H1 (cell line): ENCODE measurements at regions not wholly inside any gene's neighbourhood (a gene's known extent, or its start where the extent isn't known, plus 50 kb on each side); places are given as distances from the start of the nearest gene placed in this dataset.

Experiments
- CTCF ChIA-PET: fragments of 300-600 bp; sonication (Branson Sonifier 250); formaldehyde crosslinking; loops from one replicate; lab custom pipeline; 2021; ENCODE audit not compliant: partially characterized antibody; lab: Charles Lee
- POLR2A ChIA-PET: fragments of 300-600 bp; sonication (Branson Sonifier 250); formaldehyde crosslinking; loops from one replicate; lab custom pipeline; 2021; ENCODE audit warnings: inconsistent platforms; ENCODE audit not compliant: partially characterized antibody; lab: Charles Lee
- DNase-seq, 2 experiments: peaks; one replicate each; pipeline versions ENCODE4 v3.0.0 to v3.0.0-alpha.2; 2010 to 2022; ENCODE audit warnings: low spot score in 2 of 2, low read depth in 1 of 2, mixed read lengths in 1 of 2
- FAIRE-seq: peaks from 2 replicates; lab custom pipeline; 2011; peaks lifted over from hg19 to GRCh38; lab: Jason Lieb, UNC
- H2AFZ ChIP-seq: 2 replicates; pipeline ENCODE4 v1.8.1; 2012; ENCODE audit warnings: low read length, inconsistent platforms
- H2AK5ac ChIP-seq: 2 replicates; pipeline ENCODE4 v1.6.1; 2013; ENCODE audit warnings: low read depth, low read length
- H2BK120ac ChIP-seq: replicated peaks from 2 replicates; pipeline ENCODE3; 2013; ENCODE audit warnings: low read depth, low read length, inconsistent platforms
- H2BK12ac ChIP-seq: 2 replicates; pipeline ENCODE4 v1.6.1; 2013; ENCODE audit warnings: low read depth, low read length
- H2BK15ac ChIP-seq: 2 replicates; pipeline ENCODE4 v1.6.1; 2013; ENCODE audit warnings: low read length
- H2BK20ac ChIP-seq: 2 replicates; pipeline ENCODE4 v1.6.1; 2013; ENCODE audit warnings: low read length
- H2BK5ac ChIP-seq: 2 replicates; pipeline ENCODE4 v1.6.1; 2013; ENCODE audit warnings: low read depth, low read length
- H3K14ac ChIP-seq: 2 replicates; pipeline ENCODE4 v1.6.1; 2013; ENCODE audit warnings: inconsistent platforms; ENCODE audit not compliant: insufficient read length
- H3K18ac ChIP-seq: 2 replicates; pipeline ENCODE4 v1.6.1; 2013; ENCODE audit warnings: low read length; ENCODE audit errors: extremely low read depth
- H3K23ac ChIP-seq: 2 replicates; pipeline ENCODE4 v1.6.1; 2013; ENCODE audit warnings: inconsistent platforms; ENCODE audit not compliant: insufficient read length
- H3K23me2 ChIP-seq: 2 replicates; pipeline ENCODE4 v1.6.1; 2013; ENCODE audit warnings: low read depth, low read length
- H3K27ac ChIP-seq: 2 replicates; pipeline ENCODE4 v1.6.1; 2011; ENCODE audit warnings: low read depth, low read length, inconsistent platforms
- H3K27me3 ChIP-seq, 4 experiments: replicated peaks in 1 of 4; 1 replicate in 1 of 4; 2 replicates in 3 of 4; pipeline versions ENCODE4 v1.6.1 to v1.8.1; 2011 to 2013; ENCODE audit warnings: low read length in 3 of 4, mild to moderate bottlenecking in 3 of 4, inconsistent platforms in 2 of 4, mixed read lengths in 2 of 4, moderate library complexity in 1 of 4; ENCODE audit not compliant: control insufficient read depth in 3 of 4, insufficient read depth in 3 of 4; ENCODE audit errors: extremely low read depth in 1 of 4
- H3K36me3 ChIP-seq, 4 experiments: 2 replicates each; pipeline versions ENCODE4 v1.6.1 to v1.8.1; 2011 to 2013; ENCODE audit warnings: mild to moderate bottlenecking in 4 of 4, low read length in 3 of 4, moderate library complexity in 2 of 4, control low read depth in 1 of 4, inconsistent platforms in 1 of 4; ENCODE audit not compliant: insufficient read depth in 4 of 4, control insufficient read depth in 2 of 4
- H3K4ac ChIP-seq: replicated peaks from 2 replicates; pipeline ENCODE3; 2013; ENCODE audit warnings: low read length, low read depth, mixed read lengths, inconsistent platforms; ENCODE audit not compliant: insufficient read length
- H3K4me1 ChIP-seq, 4 experiments: replicated peaks in 1 of 4; 1 replicate in 1 of 4; 2 replicates in 3 of 4; pipeline versions ENCODE4 v1.6.1 to v1.8.1; 2011 to 2013; ENCODE audit warnings: low read length in 3 of 4, inconsistent platforms in 2 of 4, mixed read lengths in 1 of 4; ENCODE audit not compliant: insufficient read depth in 4 of 4, control insufficient read depth in 3 of 4
- H3K4me2 ChIP-seq, 2 experiments: 2 replicates each; pipeline versions ENCODE4 v1.6.1 to v1.8.1; 2011 to 2013; ENCODE audit warnings: low read depth in 2 of 2, low read length in 2 of 2, control low read depth in 1 of 2, inconsistent platforms in 1 of 2, mild to moderate bottlenecking in 1 of 2; ENCODE audit not compliant: insufficient read depth in 1 of 2
- H3K4me3 ChIP-seq, 4 experiments: fragments of 200-600, 300-600 bp in 1 of 4; sonication (generic), shearing (Covaris generic), sonication (Bioruptor Twin) in 1 of 4; 2 replicates each; pipeline versions ENCODE4 v1.5.1 to v1.8.1; 2011 to 2016; ENCODE audit warnings: low read length in 4 of 4, low read depth in 3 of 4, control low read depth in 2 of 4, inconsistent platforms in 2 of 4, mild to moderate bottlenecking in 2 of 4, mixed read lengths in 1 of 4, moderate library complexity in 1 of 4; ENCODE audit not compliant: insufficient read depth in 2 of 4; ENCODE audit errors: extremely low read depth in 1 of 4
- H3K56ac ChIP-seq: replicated peaks from 2 replicates; pipeline ENCODE3; 2013; ENCODE audit warnings: low read depth, mild to moderate bottlenecking, mixed read lengths, low read length, inconsistent platforms; ENCODE audit not compliant: insufficient read length
- H3K79me1 ChIP-seq: 2 replicates; pipeline ENCODE4 v1.6.1; 2013; ENCODE audit warnings: low read depth, low read length, control low read depth
- H3K79me2 ChIP-seq, 2 experiments: 2 replicates each; pipeline versions ENCODE4 v1.6.1 to v1.8.1; 2012 to 2013; ENCODE audit warnings: low read length in 2 of 2, mild to moderate bottlenecking in 2 of 2, inconsistent platforms in 1 of 2; ENCODE audit not compliant: insufficient read depth in 2 of 2, control insufficient read depth in 1 of 2
- H3K9ac ChIP-seq, 4 experiments: replicated peaks in 1 of 4; 1 replicate in 1 of 4; 2 replicates in 3 of 4; pipeline versions ENCODE4 v1.6.1 to v1.8.1; 2011 to 2013; ENCODE audit warnings: low read depth in 3 of 4, low read length in 3 of 4, control low read depth in 2 of 4, mild to moderate bottlenecking in 2 of 4, moderate library complexity in 2 of 4, inconsistent platforms in 1 of 4; ENCODE audit errors: extremely low read depth in 1 of 4
- H3K9me3 ChIP-seq, 2 experiments: 2 replicates each; pipeline versions ENCODE4 v1.6.1 to v1.8.1; 2012 to 2013; ENCODE audit warnings: mild to moderate bottlenecking in 2 of 2, moderate library complexity in 2 of 2, control low read depth in 1 of 2, inconsistent platforms in 1 of 2, low read depth in 1 of 2, low read length in 1 of 2, mixed read lengths in 1 of 2; ENCODE audit not compliant: insufficient read depth in 2 of 2
- H4K20me1 ChIP-seq, 2 experiments: replicated peaks in 1 of 2; 2 replicates each; pipeline versions ENCODE3 to v1.8.1; 2011 to 2013; ENCODE audit warnings: inconsistent platforms in 2 of 2, low read length in 2 of 2, mild to moderate bottlenecking in 1 of 2; ENCODE audit not compliant: insufficient read depth in 2 of 2, control insufficient read depth in 1 of 2
- H4K5ac ChIP-seq: 2 replicates; pipeline ENCODE4 v1.6.1; 2013; ENCODE audit warnings: low read length, low read depth, mixed read lengths, inconsistent platforms; ENCODE audit not compliant: insufficient read length
- H4K8ac ChIP-seq: 2 replicates; pipeline ENCODE4 v1.8.0; 2013; ENCODE audit warnings: mild to moderate bottlenecking, moderate library complexity, low read length, inconsistent platforms; ENCODE audit not compliant: insufficient read depth; ENCODE audit errors: extremely low read depth
- H4K91ac ChIP-seq: replicated peaks from 2 replicates; pipeline ENCODE3; 2013; ENCODE audit warnings: low read length, mixed read lengths, inconsistent platforms; ENCODE audit not compliant: insufficient read length
- RAD21 ChIP-seq, 2 experiments: IDR thresholded peaks in 1 of 2; conservative IDR thresholded peaks in 1 of 2; 2 replicates each; pipeline ENCODE4 v1.6.1; 2011; ENCODE audit warnings: low read depth in 2 of 2, low read length in 2 of 2, improper control_type of control experiment in 1 of 2, inconsistent platforms in 1 of 2, mild to moderate bottlenecking in 1 of 2, moderate library complexity in 1 of 2
- TEAD4 ChIP-seq: IDR thresholded peaks from 2 replicates; pipeline ENCODE4 v1.6.1; 2012; ENCODE audit warnings: low read depth, low read length, inconsistent platforms, mixed read lengths
- USF2 ChIP-seq: IDR thresholded peaks from 2 replicates; pipeline ENCODE4 v1.6.1; 2011; ENCODE audit warnings: low read length, improper control_type of control experiment
- YY1 ChIP-seq: IDR thresholded peaks from 2 replicates; pipeline ENCODE4 v1.6.1; 2011; ENCODE audit warnings: low read depth, mild to moderate bottlenecking, low read length
- WGBS, 2 experiments: shearing (Covaris generic) in 1 of 2; methylation state at CpG; one replicate each; pipeline versions ENCODE4 v1.1.6 to v1.1.7; 2013 to 2015; ENCODE audit warnings: low lambda C conversion rate in 2 of 2, mixed read lengths in 2 of 2, inconsistent platforms in 1 of 2, low coverage in 1 of 2, missing lambda C conversion rate in 1 of 2; ENCODE audit not compliant: insufficient replicate concordance in 2 of 2, insufficient coverage in 1 of 2, insufficient read length in 1 of 2; ENCODE audit errors: extremely low coverage in 1 of 2, missing lambda C conversion rate in 1 of 2; 5-methylcytosine and 5-hydroxymethylcytosine counted together

GRCh38 chr18:75868031-75868430, 440.5 kb upstream of the SMIM21 start:
- H2BK5ac ChIP-seq = no peak overlapping the region
- ChIA-PET CTCF (interaction anchor here (1.0 to 2.5 kb wide), 2 partner anchors 13 to 110 kb away, joined by 3 to 6 read pairs; no protein-coding TSS in a partner anchor), POLR2A (no interaction called here)
- H3K9me3 ChIP-seq = no peaks in the 10 kb centered on the region
- H4K20me1 ChIP-seq = peaks cover 0 to 3% of the 10 kb centered on the region in 2 experiments
- H3K23me2 ChIP-seq = no peaks in the 10 kb centered on the region; the same call in 1 of the 2 replicates
- H2AFZ ChIP-seq = peak overlapping the region; percentile 82; the same call in 1 of the 2 replicates
- H2AK5ac ChIP-seq = no peak overlapping the region
- no peak overlapping the region for H3K56ac ChIP-seq
- no peak overlapping the region for H3K4ac ChIP-seq
- H3K27me3 ChIP-seq = no peaks in the 10 kb centered on the region
- DNase-seq (no peak), FAIRE-seq (no peak)
- H3K23ac ChIP-seq = no peak overlapping the region
- no peak overlapping the region for H4K8ac ChIP-seq
- no peak overlapping the region for H2BK120ac ChIP-seq
- H3K14ac ChIP-seq = no peak overlapping the region
- 89% methylated on average over 9 of the region's 9 CpGs; no CpG with 5 or more reads in 1 of the 2 experiments for WGBS, 2 experiments
- H3K27ac ChIP-seq = no peak overlapping the region
- no peaks in the 10 kb centered on the region; a peak in 1 of 4 replicates for H3K79me2 ChIP-seq
- no peak overlapping the region for H3K9ac ChIP-seq
- peak overlapping the region; percentile 62 for H3K18ac ChIP-seq
- no peak for TF ChIP-seq YY1
- no peak for TF ChIP-seq USF2
- TF ChIP-seq RAD21 (IDR thresholded peaks at IDR 0.05 in 1 of 2, conservative IDR thresholded peaks at IDR 0.05 in 1 of 2; ENCODE audit: low read depth in 2 of 2, low read length in 2 of 2) = 0 out of 4 replicates have a peak, but pooled peaks of 1 of the 2 experiments have one; percentile 2
- TF ChIP-seq TEAD4 = peak; percentile 48; the same call in 1 of the 2 replicates
- no peak overlapping the region for H3K4me3 ChIP-seq
- H3K4me2 ChIP-seq = no peak overlapping the region
- peaks cover 0 to 3% (median 0%) of the 10 kb centered on the region in 4 experiments; a peak in 2 of 7 replicates for H3K4me1 ChIP-seq
- H3K36me3 ChIP-seq = no peaks in the 10 kb centered on the region
- 0 out of 2 replicates have a peak overlapping the region, but pooled peaks have one; percentile 57 for H2BK20ac ChIP-seq
- no peaks in the 10 kb centered on the region for H3K79me1 ChIP-seq
- no peak overlapping the region for H2BK15ac ChIP-seq
- no peak overlapping the region for H4K91ac ChIP-seq
- H2BK12ac ChIP-seq = no peak overlapping the region
- no peak overlapping the region for H4K5ac ChIP-seq
